Hematopoietic multipotent progenitor cell (in vitro differentiated cells): ENCODE measurements at regions not wholly inside any gene's neighbourhood (a gene's known extent, or its start where the extent isn't known, plus 50 kb on each side); places are given as distances from the start of the nearest gene placed in this dataset. TPM values are rescaled to one million over a fixed set of nuclear protein-coding genes. Genes with fewer than 3 reads are reported as not detected.
A peak's percentile ranks its signal among the peaks of the same experiment; 100 is the strongest.

Experiments used
- DNase-seq, 3 donors: peaks; one replicate each; pipeline ENCODE4 v3.0.0-alpha.2; 2011 to 2015; ENCODE audit warnings: low read depth in 2 of 3, low spot score in 2 of 3
- small RNA-seq: library from RNA; depleted of rRNA; stranded (forward); fragments of <200 nt; gene quantifications from one replicate; pipeline ENCODE3, GENCODE V24; 2012

- DNase-seq: no peak
Measured at GRCh38 chr6:26304213-26304796, 60.7 kb upstream of the BTN3A2 start.

DNA sequence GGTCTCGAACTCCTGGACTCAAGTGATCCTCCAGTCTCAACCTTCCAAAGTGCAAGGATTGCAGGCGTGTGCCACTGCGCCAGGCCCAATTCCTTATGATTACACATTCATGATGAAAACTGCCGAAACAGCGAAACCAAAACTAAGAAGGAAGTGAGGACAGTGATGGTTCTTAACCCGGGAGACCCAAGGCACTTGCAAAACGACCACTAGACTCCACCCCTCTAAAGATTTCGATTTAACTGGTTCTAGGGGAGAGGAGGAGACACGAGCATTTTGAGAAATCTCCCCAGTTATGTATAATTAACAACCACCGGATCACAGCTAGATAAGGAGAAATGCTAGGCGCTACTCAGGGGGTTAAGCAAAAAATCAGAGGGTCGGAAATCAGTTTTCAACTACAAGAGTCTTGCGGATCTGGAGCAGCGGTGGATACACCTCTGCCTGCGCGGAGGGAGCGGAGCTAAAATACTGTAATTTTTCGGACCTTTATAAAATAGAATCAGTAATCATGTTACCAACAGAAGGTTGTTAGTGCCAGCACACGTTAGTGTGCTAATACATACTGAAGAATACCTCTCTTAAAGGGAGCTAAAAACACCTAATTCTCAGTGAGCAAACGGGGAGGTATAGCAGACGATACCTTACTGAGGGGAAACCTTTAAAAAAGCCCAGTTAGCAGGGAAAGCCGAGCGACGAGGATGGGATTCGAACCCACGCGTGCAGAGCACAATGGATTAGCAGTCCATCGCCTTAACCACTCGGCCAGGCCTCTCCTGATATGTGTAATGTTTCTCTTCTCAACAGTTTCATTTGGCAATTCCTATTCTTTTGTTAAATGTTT lies 60.0 kb upstream of the BTN3A2 start:
- DNase-seq: peak; percentile 44 to 91 (median 81)

DNA sequence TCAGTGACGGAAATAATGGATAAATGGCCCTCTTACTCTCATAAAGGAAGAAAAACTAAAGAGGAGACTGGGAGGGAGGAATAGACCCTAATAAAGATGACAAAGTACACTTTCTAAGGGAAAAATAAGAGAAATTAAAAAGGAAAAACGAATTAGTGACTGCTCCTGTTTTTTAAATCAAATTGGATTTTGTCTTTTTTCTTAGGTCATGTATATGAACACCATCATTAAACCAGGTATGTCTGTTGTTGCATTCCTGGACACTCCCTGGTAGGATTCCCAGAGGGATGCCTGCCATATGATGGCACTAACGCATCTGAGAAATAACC lies 59.4 kb upstream of the BTN3A2 start:
- no peak for DNase-seq

GRCh38 chr6:26306232-26306631 lies 58.8 kb upstream of the BTN3A2 start:
- no peak for DNase-seq

GRCh38 chr6:26307850-26308249 lies 57.1 kb upstream of the BTN3A2 start:
- DNase-seq: no peak

GRCh38 chr6:26309731-26310142 lies 55.3 kb upstream of the BTN3A2 start:
- DNase-seq: no peak

GRCh38 chr6:26311012-26311384 lies 54.0 kb upstream of the BTN3A2 start:
- DNase-seq: peak in 1 of 3 donors; percentile 60

DNA sequence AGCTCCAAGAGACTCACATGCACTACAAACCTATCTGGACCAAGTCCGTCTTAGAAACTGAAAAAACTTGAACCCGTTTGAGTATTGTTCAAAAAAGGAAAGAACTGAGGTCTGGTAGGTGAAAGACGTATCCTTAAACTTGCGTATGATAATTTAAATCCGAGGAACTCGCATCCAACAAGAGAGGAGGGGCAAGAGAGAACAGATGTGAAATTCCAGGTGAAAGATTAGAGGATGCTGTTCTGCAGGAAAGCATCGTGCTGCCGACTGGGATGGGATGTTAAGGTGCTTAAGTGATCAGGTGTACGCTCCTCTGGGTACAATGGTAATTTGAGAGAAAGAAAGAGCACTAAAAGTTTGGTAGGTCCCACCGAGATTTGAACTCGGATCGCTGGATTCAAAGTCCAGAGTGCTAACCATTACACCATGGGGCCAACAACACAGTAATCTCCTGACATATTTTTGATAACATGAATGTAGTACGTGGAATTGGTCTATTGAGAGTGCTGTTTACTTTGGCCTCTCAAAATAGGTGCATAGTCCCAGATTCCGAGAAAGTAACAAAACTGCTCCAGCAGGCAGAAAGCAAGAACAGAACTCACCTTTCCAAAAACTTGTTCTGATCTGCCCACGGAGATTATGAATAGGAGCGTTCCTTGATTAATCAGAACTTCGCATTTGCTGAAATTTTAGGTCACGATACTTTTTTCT lies 53.5 kb upstream of the BTN3A2 start:
- DNase-seq: peak in 1 of 3 donors; percentile 88

- no peak for DNase-seq
Measured at GRCh38 chr6:26312096-26312463, 52.9 kb upstream of the BTN3A2 start.

- DNase-seq: peak in 2 of 3 donors; percentile 82 to 87
Measured at GRCh38 chr6:26312501-26313397, 52.2 kb upstream of the BTN3A2 start.

Small RNA genes lying in the stretch of these regions (small RNA-seq; reads per million reads assigned to genes)
- not detected for gene AL031777.2
- not detected for gene HIST1H2AD
- gene HIST1H2APS3: 0.27 reads per million
- gene HIST1H4G: not detected
- gene LARP1P1: not detected
